ENCODE measurements at regions not wholly inside any gene's neighbourhood (a gene's known extent, or its start where the extent isn't known, plus 50 kb on each side); places are given as distances from the start of the nearest gene placed in this dataset.
"Not testable (repeated sequence)": the region's sequence is repeated elsewhere in the genome, so short reads cannot be mapped to it uniquely, and the experiment has no call there.

GRCh38 chr4:60729194-60729593 is 470.9 kb upstream of the ADGRL3 start:
- intact Hi-C loops (cut with DNase I), result no loop called here
- no peak for DNase-seq (ENCODE audit: low spot score)

- intact Hi-C loops (cut with DNase I), result not testable (repeated sequence)
These were observed 470.4 kb upstream of the ADGRL3 start for GRCh38 chr4:60729764-60730163.

GRCh38 chr4:60737858-60738257 is 462.3 kb upstream of the ADGRL3 start:
- no peak for DNase-seq (ENCODE audit: low spot score)
- intact Hi-C loops (cut with DNase I), result no loop called here

More at GRCh38 chr4:60729764-60730163, 470.4 kb upstream of the ADGRL3 start:
- not testable (repeated sequence) for DNase-seq (ENCODE audit: low spot score)

- intact Hi-C loops (cut with DNase I), result no loop called here
- DNase-seq (ENCODE audit: low spot score), result no peak
These were observed 456.5 kb upstream of the ADGRL3 start for GRCh38 chr4:60743654-60744053.

GRCh38 chr4:60744767-60745166 is 455.4 kb upstream of the ADGRL3 start:
- DNase-seq (ENCODE audit: low spot score), result peak; percentile 24
- intact Hi-C loops (cut with DNase I), result no loop called here

- no peak for DNase-seq (ENCODE audit: low spot score)
- intact Hi-C loops (cut with DNase I), result no loop called here
These were observed 454.1 kb upstream of the ADGRL3 start for GRCh38 chr4:60745800-60746571.

- intact Hi-C loops (cut with DNase I), result no loop called here
- no peak for DNase-seq (ENCODE audit: low spot score)
These were observed 449.2 kb upstream of the ADGRL3 start for GRCh38 chr4:60750962-60751361.

GRCh38 chr4:60757986-60758680 is 442.0 kb upstream of the ADGRL3 start:
- DNase-seq (ENCODE audit: low spot score), result no peak
- intact Hi-C loops (cut with DNase I), result no loop called here

- intact Hi-C loops (cut with DNase I), result no loop called here
- DNase-seq (ENCODE audit: low spot score), result no peak
These were observed 440.4 kb upstream of the ADGRL3 start for GRCh38 chr4:60759518-60760245.

GRCh38 chr4:60780874-60781273 is 419.3 kb upstream of the ADGRL3 start:
- intact Hi-C loops (cut with DNase I), result no loop called here
- DNase-seq (ENCODE audit: low spot score), result no peak

GRCh38 chr4:60790608-60791007 is 409.5 kb upstream of the ADGRL3 start:
- no peak for DNase-seq (ENCODE audit: low spot score)
- intact Hi-C loops (cut with DNase I), result no loop called here

- intact Hi-C loops (cut with DNase I), result no loop called here
- no peak for DNase-seq (ENCODE audit: low spot score)
These were observed 405.8 kb upstream of the ADGRL3 start for GRCh38 chr4:60794372-60794771.

GRCh38 chr4:60799214-60799613 is 400.9 kb upstream of the ADGRL3 start:
- intact Hi-C loops (cut with DNase I), result no loop called here

GRCh38 chr4:60800701-60801100 is 399.4 kb upstream of the ADGRL3 start:
- DNase-seq (ENCODE audit: low spot score), result no peak
- intact Hi-C loops (cut with DNase I), result no loop called here

More at GRCh38 chr4:60799214-60799613, 400.9 kb upstream of the ADGRL3 start:
- no peak for DNase-seq (ENCODE audit: low spot score)

- intact Hi-C loops (cut with DNase I), result no loop called here
- DNase-seq (ENCODE audit: low spot score), result no peak
These were observed 394.4 kb upstream of the ADGRL3 start for GRCh38 chr4:60805500-60806313.

GRCh38 chr4:60808726-60809485 is 391.2 kb upstream of the ADGRL3 start:
- DNase-seq (ENCODE audit: low spot score), result no peak
- intact Hi-C loops (cut with DNase I), result no loop called here

GRCh38 chr4:60809486-60809800 is 390.7 kb upstream of the ADGRL3 start:
- DNase-seq (ENCODE audit: low spot score), result no peak
- intact Hi-C loops (cut with DNase I), result no loop called here

- intact Hi-C loops (cut with DNase I), result no loop called here
- DNase-seq (ENCODE audit: low spot score), result no peak
These were observed 387.3 kb upstream of the ADGRL3 start for GRCh38 chr4:60812811-60813210.

GRCh38 chr4:60814549-60814948 is 385.6 kb upstream of the ADGRL3 start:
- intact Hi-C loops (cut with DNase I), result no loop called here
- DNase-seq (ENCODE audit: low spot score), result peak; percentile 59

All from posterior vena cava (tissue), 2 donors.